ENCODE measurements at regions not wholly inside any gene's neighbourhood (a gene's known extent, or its start where the extent isn't known, plus 50 kb on each side); places are given as distances from the start of the nearest gene placed in this dataset.

DNA sequence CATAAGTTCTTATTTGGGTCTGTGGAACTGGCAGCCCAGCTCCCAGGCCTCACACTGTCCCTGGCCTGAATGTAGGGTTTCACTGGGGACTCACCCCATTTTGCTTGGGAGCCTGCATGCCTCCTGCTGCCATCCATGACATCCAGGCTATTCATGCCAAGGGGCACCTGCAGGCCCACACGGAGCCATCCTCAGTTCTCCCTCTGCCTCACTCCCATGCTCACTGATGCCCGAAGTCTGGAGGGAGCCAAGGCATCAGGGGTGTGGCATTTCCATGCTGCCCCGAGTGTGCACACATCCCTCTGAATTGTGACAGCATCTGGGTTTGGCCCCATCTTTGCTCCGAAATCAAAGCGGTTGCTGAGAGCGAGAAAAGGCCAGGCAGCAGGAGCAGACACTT lies 67.4 kb upstream of the ZNF804A start:
- no peak for DNase-seq (ENCODE audit: low read depth)

DNA sequence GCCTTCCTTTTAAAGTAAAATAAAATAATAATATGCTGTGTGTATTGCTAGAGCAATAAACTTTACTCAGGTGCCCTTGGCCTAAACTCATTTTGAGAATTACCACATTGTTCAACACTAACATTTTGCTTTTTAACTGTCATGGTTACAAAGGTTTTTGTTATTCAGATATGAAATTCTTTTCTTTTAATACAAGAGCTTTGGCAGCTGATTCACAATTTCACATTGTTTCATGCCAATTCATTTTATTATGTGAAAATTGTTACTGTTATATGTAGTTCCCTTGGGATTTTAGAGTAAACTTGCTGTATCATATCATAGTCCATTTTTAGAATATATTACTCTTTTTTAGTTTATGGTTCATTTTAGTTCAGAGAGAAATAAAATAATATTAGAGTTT lies 65.8 kb upstream of the ZNF804A start:
- no peak for DNase-seq (ENCODE audit: low read depth)

- no peak for DNase-seq (ENCODE audit: low read depth)
Observed at GRCh38 chr2:184534986-184535385, 63.3 kb upstream of the ZNF804A start.

- DNase-seq (ENCODE audit: low read depth), result no peak
Observed at GRCh38 chr2:184540246-184540789, 58.0 kb upstream of the ZNF804A start.

DNA sequence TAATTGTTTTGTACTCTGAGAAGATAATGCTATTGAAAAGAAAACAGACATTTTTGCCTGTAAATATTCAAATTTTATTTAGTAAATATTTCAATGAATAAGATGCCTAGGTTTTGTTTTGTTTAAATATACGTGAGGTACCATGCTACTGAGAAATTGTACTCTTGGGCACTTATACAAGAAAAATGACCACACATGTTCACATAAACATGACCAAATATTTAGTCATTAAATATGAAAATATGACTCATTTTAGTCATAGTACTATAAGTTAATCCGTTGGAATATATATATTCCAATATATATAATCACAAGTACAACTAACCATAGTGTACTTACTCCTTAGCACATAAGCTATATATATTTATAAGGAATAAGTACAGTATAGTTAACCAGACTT lies 56.7 kb upstream of the ZNF804A start:
- DNase-seq (ENCODE audit: low read depth), result no peak

- no peak for DNase-seq (ENCODE audit: low read depth)
Observed at GRCh38 chr2:184543832-184544231, 54.5 kb upstream of the ZNF804A start.
